GM11168 (cell line): ENCODE measurements at regions not wholly inside any gene's neighbourhood (a gene's known extent, or its start where the extent isn't known, plus 50 kb on each side); places are given as distances from the start of the nearest gene placed in this dataset.

Experiments used
- in situ Hi-C: fragments of 300-500 bp; cut with MboI; formaldehyde crosslinking; loops from one replicate; pipeline ENCODE4 v1.12.0; 2022; ENCODE audit warnings: low sequenced_read_pairs; ENCODE audit not compliant: unreplicated experiment

- in situ Hi-C loops = no loop called here
Measured at GRCh38 chr5:158154226-158155005, 295.5 kb upstream of the CLINT1 start.

GRCh38 chr5:158153508-158153907 lies 294.6 kb upstream of the CLINT1 start:
- in situ Hi-C loops = no loop called here

GRCh38 chr5:158152136-158152535 lies 293.2 kb upstream of the CLINT1 start:
- in situ Hi-C loops = no loop called here

GRCh38 chr5:158147227-158147626 lies 288.3 kb upstream of the CLINT1 start:
- in situ Hi-C loops = no loop called here

- in situ Hi-C loops = no loop called here
Measured at GRCh38 chr5:158145827-158146226, 286.9 kb upstream of the CLINT1 start.

GRCh38 chr5:158143081-158143480 lies 284.1 kb upstream of the CLINT1 start:
- in situ Hi-C loops = no loop called here

GRCh38 chr5:158142156-158142555 lies 283.2 kb upstream of the CLINT1 start:
- in situ Hi-C loops = no loop called here

- in situ Hi-C loops = no loop called here
Measured at GRCh38 chr5:158140120-158140731, 281.3 kb upstream of the CLINT1 start.

GRCh38 chr5:158139161-158139560 lies 280.2 kb upstream of the CLINT1 start:
- in situ Hi-C loops = no loop called here

GRCh38 chr5:158135682-158136179 lies 276.8 kb upstream of the CLINT1 start:
- in situ Hi-C loops = no loop called here

GRCh38 chr5:158133369-158133768 lies 274.4 kb upstream of the CLINT1 start:
- in situ Hi-C loops = no loop called here

- in situ Hi-C loops = no loop called here
Measured at GRCh38 chr5:158127536-158127935, 268.6 kb upstream of the CLINT1 start.

GRCh38 chr5:158126442-158127405 lies 267.8 kb upstream of the CLINT1 start:
- in situ Hi-C loops = no loop called here

- in situ Hi-C loops = no loop called here
Measured at GRCh38 chr5:158124606-158125316, 265.8 kb upstream of the CLINT1 start.

- in situ Hi-C loops = no loop called here
Measured at GRCh38 chr5:158123595-158123994, 264.6 kb upstream of the CLINT1 start.

GRCh38 chr5:158121678-158122077 lies 262.7 kb upstream of the CLINT1 start:
- in situ Hi-C loops = no loop called here

- in situ Hi-C loops = no loop called here
Measured at GRCh38 chr5:158120760-158121159, 261.8 kb upstream of the CLINT1 start.

- in situ Hi-C loops = no loop called here
Measured at GRCh38 chr5:158119961-158120723, 261.2 kb upstream of the CLINT1 start.

- in situ Hi-C loops = no loop called here
Measured at GRCh38 chr5:158117467-158118160, 258.7 kb upstream of the CLINT1 start.
